HUES48 (cell line): ENCODE measurements at regions not wholly inside any gene's neighbourhood (a gene's known extent, or its start where the extent isn't known, plus 50 kb on each side); places are given as distances from the start of the nearest gene placed in this dataset.

Experiments
- H3K27ac ChIP-seq: one replicate; pipeline ENCODE4 v1.7.0; 2013; ENCODE audit warnings: low read depth, low read length, inconsistent platforms
- H3K27me3 ChIP-seq: 2 replicates; pipeline ENCODE4 v1.6.1; 2013; ENCODE audit warnings: mild to moderate bottlenecking, low read length; ENCODE audit not compliant: control insufficient read depth, insufficient read depth
- H3K36me3 ChIP-seq: 2 replicates; pipeline ENCODE4 v1.6.1; 2013; ENCODE audit warnings: low read length; ENCODE audit not compliant: control insufficient read depth, insufficient read depth
- H3K4me1 ChIP-seq: 2 replicates; pipeline ENCODE4 v1.6.1; 2013; ENCODE audit warnings: mild to moderate bottlenecking, low read length; ENCODE audit not compliant: control insufficient read depth, insufficient read depth
- H3K4me3 ChIP-seq: 2 replicates; pipeline ENCODE4 v1.5.1; 2013; ENCODE audit warnings: mild to moderate bottlenecking, low read depth, low read length
- H3K9ac ChIP-seq: 2 replicates; pipeline ENCODE4 v1.6.1; 2013; ENCODE audit warnings: mild to moderate bottlenecking, low read depth, low read length, moderate library complexity
- H3K9me3 ChIP-seq: 2 replicates; pipeline ENCODE4 v1.6.1; 2013; ENCODE audit warnings: low read length; ENCODE audit not compliant: control insufficient read depth, insufficient read depth

DNA sequence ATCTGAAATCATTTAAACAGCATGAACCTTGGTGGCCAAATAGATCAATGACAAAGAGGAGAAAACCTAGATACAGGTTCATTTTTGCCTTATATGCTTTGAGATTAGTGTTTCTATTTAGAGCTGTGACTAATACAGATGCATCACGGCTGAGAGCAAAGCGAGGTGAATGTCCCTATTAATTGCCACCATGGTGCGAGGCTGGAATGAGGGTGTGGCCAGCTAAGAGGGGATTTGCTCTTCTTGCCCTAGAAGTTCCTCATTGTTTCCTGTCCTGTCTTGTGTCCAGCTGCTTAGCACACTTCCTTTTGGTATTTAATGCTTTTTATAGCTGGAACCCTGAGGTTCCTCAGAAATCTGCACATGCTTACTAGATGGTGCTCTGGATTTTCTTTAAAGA lies 339.1 kb upstream of the RGMA start:
- no peak overlapping the region for H3K9ac ChIP-seq
- H3K4me1 ChIP-seq: no peaks in the 10 kb centered on the region
- no peaks in the 10 kb centered on the region for H3K27me3 ChIP-seq
- H3K9me3 ChIP-seq: no peaks in the 10 kb centered on the region; the same call in 1 of the 2 replicates
- no peaks in the 10 kb centered on the region for H3K36me3 ChIP-seq
- no peak overlapping the region for H3K27ac ChIP-seq
- no peak overlapping the region for H3K4me3 ChIP-seq

DNA sequence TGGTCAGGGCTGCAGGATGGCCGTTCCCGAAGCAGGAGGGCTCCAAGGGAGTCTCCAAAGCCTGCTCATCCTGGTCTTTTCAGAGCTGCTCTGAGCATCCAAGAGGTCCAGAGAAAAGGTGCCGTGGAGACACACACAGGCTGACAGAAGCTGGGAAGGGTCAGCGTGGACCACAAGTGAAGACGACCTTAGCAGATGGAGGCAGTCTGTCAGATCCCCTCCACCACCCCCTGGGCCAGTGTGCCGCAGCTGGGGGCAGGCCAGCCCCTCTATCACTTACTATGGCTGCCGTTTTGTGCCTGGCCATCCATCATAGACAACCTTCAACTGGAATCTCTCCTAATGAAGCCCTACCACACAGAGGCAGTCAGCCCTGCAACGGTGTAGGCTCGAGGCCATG lies 335.1 kb upstream of the RGMA start:
- Histone ChIP-seq H3K9me3 (no peaks in the 10 kb centered on the region), H3K4me1 (no peaks in the 10 kb centered on the region), H3K9ac (no peak overlapping the region), H3K27ac (no peak overlapping the region), H3K27me3 (no peaks in the 10 kb centered on the region), H3K4me3 (no peak overlapping the region), H3K36me3 (no peaks in the 10 kb centered on the region)

DNA sequence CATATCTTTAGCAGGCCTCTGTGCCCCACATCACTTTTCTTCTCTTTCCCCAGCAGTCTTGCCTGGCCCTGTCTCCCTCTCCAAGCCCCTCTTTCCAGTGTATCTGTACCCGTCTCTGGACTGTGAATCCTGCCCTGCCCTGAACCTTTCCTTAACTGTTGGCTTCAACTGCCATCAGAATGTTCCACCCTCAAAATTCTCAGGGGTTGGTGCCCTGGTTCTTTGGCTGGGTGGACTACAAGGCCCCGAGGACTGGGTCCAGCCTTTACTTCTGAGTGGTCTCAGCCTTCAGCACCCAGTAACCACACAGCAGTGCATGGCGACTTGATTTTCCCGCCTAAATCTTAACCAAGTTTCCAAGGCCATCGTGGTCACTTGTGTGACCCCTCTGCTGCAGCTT lies 333.5 kb upstream of the RGMA start:
- Histone ChIP-seq H3K4me1 (no peaks in the 10 kb centered on the region), H3K4me3 (no peak overlapping the region), H3K27ac (no peak overlapping the region), H3K9ac (no peak overlapping the region), H3K27me3 (no peaks in the 10 kb centered on the region), H3K9me3 (no peaks in the 10 kb centered on the region), H3K36me3 (no peaks in the 10 kb centered on the region)

DNA sequence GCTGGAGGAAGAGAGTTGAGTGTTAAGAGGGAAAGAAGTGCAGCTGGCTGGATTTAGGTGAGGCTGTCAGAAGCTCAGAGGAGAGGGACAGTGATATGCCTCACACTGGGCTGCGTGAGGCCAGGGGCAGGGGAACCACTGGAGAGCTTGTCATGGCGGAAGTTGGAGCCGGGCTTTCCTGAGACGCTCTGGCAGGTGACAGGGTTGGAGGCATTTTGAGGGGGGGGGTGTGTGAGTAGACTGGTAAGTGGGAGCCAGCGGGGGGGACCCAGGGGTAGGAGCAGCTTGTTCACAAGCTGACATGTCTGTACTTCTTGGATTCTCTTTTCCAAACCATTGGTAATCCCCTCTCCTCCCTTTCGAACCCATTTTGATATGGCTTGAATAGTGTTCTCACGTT lies 331.5 kb upstream of the RGMA start:
- Histone ChIP-seq H3K4me1 (no peaks in the 10 kb centered on the region), H3K27ac (no peak overlapping the region), H3K9ac (no peak overlapping the region), H3K4me3 (no peak overlapping the region), H3K9me3 (no peaks in the 10 kb centered on the region), H3K36me3 (no peaks in the 10 kb centered on the region), H3K27me3 (peaks cover 4% of the 10 kb centered on the region; the same call in 1 of the 2 replicates)

DNA sequence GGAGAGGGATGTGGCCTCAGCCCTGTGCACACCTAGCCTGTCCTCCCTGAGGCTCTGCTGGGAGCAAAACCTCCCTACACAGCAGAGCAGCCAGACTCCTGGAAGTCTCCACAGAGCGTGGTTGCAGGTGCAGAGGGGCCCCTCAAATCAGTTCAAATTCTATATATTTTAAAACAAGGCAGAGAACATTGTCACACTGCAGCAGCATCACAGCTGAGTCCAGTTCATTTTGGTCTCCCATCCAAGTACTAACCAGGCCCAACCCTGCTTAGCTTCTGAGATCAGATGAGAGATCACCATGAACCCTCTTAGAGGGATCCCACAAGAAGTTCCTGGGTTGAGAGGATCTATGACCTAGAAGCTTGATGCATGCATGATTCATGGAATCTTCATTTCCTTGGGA lies 331.0 kb upstream of the RGMA start:
- no peaks in the 10 kb centered on the region for H3K36me3 ChIP-seq
- no peak overlapping the region for H3K4me3 ChIP-seq
- no peaks in the 10 kb centered on the region for H3K9me3 ChIP-seq
- peaks cover 4% of the 10 kb centered on the region; the same call in 1 of the 2 replicates for H3K27me3 ChIP-seq
- no peak overlapping the region for H3K9ac ChIP-seq
- H3K4me1 ChIP-seq: no peaks in the 10 kb centered on the region
- H3K27ac ChIP-seq: no peak overlapping the region

DNA sequence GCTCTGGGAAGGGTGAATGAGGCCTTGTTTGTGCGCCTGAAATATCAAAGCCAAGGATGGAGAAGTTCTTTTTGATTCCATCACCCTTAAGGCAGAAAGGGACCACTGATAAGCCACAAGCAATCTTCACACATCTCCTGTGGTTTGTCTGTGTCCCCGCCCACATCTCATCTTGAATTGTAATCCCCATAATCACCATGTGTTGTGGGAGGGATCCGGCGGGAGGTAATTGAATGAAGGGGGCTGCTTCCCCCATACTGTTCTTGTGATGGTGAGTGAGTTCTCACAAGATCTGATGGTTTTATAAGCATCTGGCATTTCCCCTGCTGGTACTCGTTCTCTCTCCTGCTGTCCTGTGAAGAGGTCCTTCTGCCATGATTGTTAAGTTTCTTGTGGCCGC lies 329.6 kb upstream of the RGMA start:
- Histone ChIP-seq H3K27me3 (peaks cover 4% of the 10 kb centered on the region; the same call in 1 of the 2 replicates), H3K4me1 (no peaks in the 10 kb centered on the region), H3K4me3 (no peak overlapping the region), H3K9ac (no peak overlapping the region), H3K36me3 (no peaks in the 10 kb centered on the region), H3K9me3 (no peaks in the 10 kb centered on the region), H3K27ac (no peak overlapping the region)

DNA sequence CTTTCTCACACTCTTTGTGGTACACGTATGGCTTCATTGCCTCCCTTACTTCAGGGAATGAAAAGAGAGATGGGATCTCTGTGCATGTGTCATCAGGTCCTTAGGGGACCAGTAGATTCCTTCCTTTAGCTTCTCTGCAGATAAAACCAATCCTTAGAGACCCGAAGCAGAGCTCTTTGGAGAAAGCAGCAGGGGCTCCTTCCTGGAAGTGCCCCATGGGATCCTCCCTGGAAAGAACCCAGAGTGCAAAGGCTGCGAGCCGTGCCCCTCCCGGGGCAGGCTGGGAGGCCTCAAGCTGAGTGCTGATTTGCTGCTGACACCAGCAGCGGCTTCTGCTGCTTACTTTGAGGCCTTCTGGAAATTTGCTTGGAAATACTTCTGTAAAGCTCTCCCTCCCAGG lies 328.6 kb upstream of the RGMA start:
- Histone ChIP-seq H3K36me3 (no peaks in the 10 kb centered on the region), H3K27ac (no peak overlapping the region), H3K4me3 (no peak overlapping the region), H3K9me3 (no peaks in the 10 kb centered on the region), H3K27me3 (peaks cover 4% of the 10 kb centered on the region; the same call in 1 of the 2 replicates), H3K9ac (no peak overlapping the region), H3K4me1 (no peaks in the 10 kb centered on the region)

DNA sequence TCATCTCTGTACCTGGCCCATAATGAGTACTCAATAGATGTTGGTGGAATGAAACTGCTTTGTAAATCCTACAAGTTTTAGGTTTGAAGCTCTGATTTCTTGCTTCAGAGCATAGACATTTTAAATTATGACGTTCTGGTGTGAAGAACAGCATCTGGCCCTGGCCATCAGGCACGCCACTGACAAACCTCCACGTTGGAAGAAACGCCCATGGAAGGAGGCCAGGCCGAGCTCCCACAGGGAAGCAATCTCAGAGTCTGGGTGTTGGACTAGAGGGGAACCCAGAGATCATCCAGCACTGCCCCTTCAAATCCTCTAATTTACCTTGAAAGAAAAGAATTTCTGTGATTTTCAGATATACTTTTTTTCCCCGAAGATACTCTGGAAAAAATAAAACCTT lies 328.1 kb upstream of the RGMA start:
- H3K4me1 ChIP-seq: no peaks in the 10 kb centered on the region
- H3K27me3 ChIP-seq: peaks cover 4% of the 10 kb centered on the region; the same call in 1 of the 2 replicates
- no peak overlapping the region for H3K4me3 ChIP-seq
- no peaks in the 10 kb centered on the region for H3K36me3 ChIP-seq
- no peaks in the 10 kb centered on the region for H3K9me3 ChIP-seq
- H3K27ac ChIP-seq: no peak overlapping the region
- no peak overlapping the region for H3K9ac ChIP-seq

DNA sequence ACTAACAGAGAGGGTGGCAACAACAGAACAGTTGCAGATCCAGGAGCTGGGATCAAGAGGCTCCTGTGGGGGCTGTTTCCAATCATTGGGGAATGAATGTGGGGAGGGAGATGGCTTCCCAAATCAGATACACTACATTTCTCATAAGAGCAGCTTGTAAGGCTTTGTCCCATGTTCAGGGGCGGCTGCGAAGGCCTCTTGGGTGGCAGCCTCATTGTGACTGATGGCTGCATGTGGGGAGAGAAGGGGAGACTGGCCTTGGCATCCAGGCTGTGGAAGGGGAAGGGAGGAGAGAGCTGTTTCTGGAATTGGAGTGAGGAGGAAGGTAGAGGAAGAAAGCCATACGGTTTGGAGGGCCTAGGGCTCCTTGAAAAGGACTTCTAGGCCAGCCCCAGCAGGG lies 326.6 kb upstream of the RGMA start:
- Histone ChIP-seq H3K9ac (no peak overlapping the region), H3K4me3 (no peak overlapping the region), H3K27me3 (peaks cover 4% of the 10 kb centered on the region; the same call in 1 of the 2 replicates), H3K4me1 (no peaks in the 10 kb centered on the region), H3K36me3 (no peaks in the 10 kb centered on the region), H3K9me3 (no peaks in the 10 kb centered on the region), H3K27ac (no peak overlapping the region)

DNA sequence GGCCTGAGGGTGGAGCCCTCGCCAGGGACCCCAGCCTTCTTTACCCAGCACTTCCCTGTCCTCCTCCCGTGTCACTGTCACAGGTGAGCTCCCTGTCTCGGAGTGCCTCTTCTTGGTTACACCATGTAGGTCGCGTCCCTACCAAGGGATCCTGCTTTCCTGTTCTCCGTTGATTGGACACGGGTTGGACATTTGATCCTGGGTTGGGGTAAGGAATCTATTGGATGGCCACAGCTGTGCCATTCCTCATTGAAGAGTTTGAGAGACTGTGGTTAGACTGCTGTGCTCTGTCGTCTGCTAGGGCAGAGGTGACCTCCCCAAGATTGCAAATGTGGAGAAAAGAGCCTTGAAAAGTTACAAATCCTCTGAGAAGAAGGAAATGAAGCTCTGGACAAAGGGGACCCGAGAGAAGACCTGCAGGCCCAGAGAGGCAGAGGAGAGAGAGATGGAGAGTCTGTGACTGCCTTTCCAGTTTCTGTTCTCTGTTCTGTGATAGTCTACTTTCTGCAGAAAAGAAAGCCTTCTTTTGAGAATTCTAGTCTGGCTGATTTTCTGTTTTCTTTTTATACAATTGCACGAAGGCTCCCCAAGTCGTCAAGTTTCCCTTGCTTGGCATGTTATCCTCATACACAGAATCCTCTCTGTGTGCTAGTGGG lies 325.7 kb upstream of the RGMA start:
- Histone ChIP-seq H3K9me3 (no peaks in the 10 kb centered on the region), H3K4me1 (no peaks in the 10 kb centered on the region), H3K27me3 (peaks cover 4% of the 10 kb centered on the region; the same call in 1 of the 2 replicates), H3K27ac (no peak overlapping the region), H3K36me3 (no peaks in the 10 kb centered on the region), H3K4me3 (no peak overlapping the region), H3K9ac (no peak overlapping the region)

DNA sequence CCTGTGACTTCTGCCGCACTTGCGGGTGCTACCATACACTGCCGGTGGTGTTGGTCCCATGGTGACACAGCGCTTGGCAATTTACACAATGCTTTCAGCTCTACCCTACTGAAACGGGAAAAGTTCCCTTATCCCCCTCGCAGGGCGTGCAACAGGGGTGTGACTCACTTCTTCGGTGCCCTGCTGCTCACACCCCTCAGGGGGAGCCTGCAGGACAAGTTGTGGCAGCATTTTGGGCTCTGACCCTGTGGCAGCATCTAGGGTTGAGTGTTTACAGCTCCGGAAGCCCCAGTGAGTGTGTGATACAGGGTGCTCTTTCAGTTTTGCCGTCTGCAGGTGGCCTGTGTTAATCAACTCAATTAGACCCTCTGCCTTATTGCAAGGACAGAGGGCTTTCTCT lies 324.7 kb upstream of the RGMA start:
- Histone ChIP-seq H3K9ac (no peak overlapping the region), H3K27ac (no peak overlapping the region), H3K27me3 (peaks cover 4% of the 10 kb centered on the region; the same call in 1 of the 2 replicates), H3K4me3 (no peak overlapping the region), H3K4me1 (no peaks in the 10 kb centered on the region), H3K9me3 (no peaks in the 10 kb centered on the region), H3K36me3 (no peaks in the 10 kb centered on the region)
